H1 (cell line): ENCODE measurements at regions not wholly inside any gene's neighbourhood (a gene's known extent, or its start where the extent isn't known, plus 50 kb on each side); places are given as distances from the start of the nearest gene placed in this dataset.

Experiments
- CTCF ChIA-PET: fragments of 300-600 bp; sonication (Branson Sonifier 250); formaldehyde crosslinking; loops from one replicate; lab custom pipeline; 2021; ENCODE audit not compliant: partially characterized antibody; lab: Charles Lee
- POLR2A ChIA-PET: fragments of 300-600 bp; sonication (Branson Sonifier 250); formaldehyde crosslinking; loops from one replicate; lab custom pipeline; 2021; ENCODE audit warnings: inconsistent platforms; ENCODE audit not compliant: partially characterized antibody; lab: Charles Lee
- DNase-seq, 2 experiments: peaks; one replicate each; pipeline versions ENCODE4 v3.0.0 to v3.0.0-alpha.2; 2010 to 2022; ENCODE audit warnings: low spot score in 2 of 2, low read depth in 1 of 2, mixed read lengths in 1 of 2
- FAIRE-seq: peaks from 2 replicates; lab custom pipeline; 2011; peaks lifted over from hg19 to GRCh38; lab: Jason Lieb, UNC
- H2AFZ ChIP-seq: 2 replicates; pipeline ENCODE4 v1.8.1; 2012; ENCODE audit warnings: low read length, inconsistent platforms
- H2AK5ac ChIP-seq: 2 replicates; pipeline ENCODE4 v1.6.1; 2013; ENCODE audit warnings: low read depth, low read length
- H2BK120ac ChIP-seq: replicated peaks from 2 replicates; pipeline ENCODE3; 2013; ENCODE audit warnings: low read depth, low read length, inconsistent platforms
- H2BK12ac ChIP-seq: 2 replicates; pipeline ENCODE4 v1.6.1; 2013; ENCODE audit warnings: low read depth, low read length
- H2BK15ac ChIP-seq: 2 replicates; pipeline ENCODE4 v1.6.1; 2013; ENCODE audit warnings: low read length
- H2BK20ac ChIP-seq: 2 replicates; pipeline ENCODE4 v1.6.1; 2013; ENCODE audit warnings: low read length
- H2BK5ac ChIP-seq: 2 replicates; pipeline ENCODE4 v1.6.1; 2013; ENCODE audit warnings: low read depth, low read length
- H3K14ac ChIP-seq: 2 replicates; pipeline ENCODE4 v1.6.1; 2013; ENCODE audit warnings: inconsistent platforms; ENCODE audit not compliant: insufficient read length
- H3K18ac ChIP-seq: 2 replicates; pipeline ENCODE4 v1.6.1; 2013; ENCODE audit warnings: low read length; ENCODE audit errors: extremely low read depth
- H3K23ac ChIP-seq: 2 replicates; pipeline ENCODE4 v1.6.1; 2013; ENCODE audit warnings: inconsistent platforms; ENCODE audit not compliant: insufficient read length
- H3K23me2 ChIP-seq: 2 replicates; pipeline ENCODE4 v1.6.1; 2013; ENCODE audit warnings: low read depth, low read length
- H3K27ac ChIP-seq: 2 replicates; pipeline ENCODE4 v1.6.1; 2011; ENCODE audit warnings: low read depth, low read length, inconsistent platforms
- H3K27me3 ChIP-seq, 4 experiments: replicated peaks in 1 of 4; 1 replicate in 1 of 4; 2 replicates in 3 of 4; pipeline versions ENCODE4 v1.6.1 to v1.8.1; 2011 to 2013; ENCODE audit warnings: low read length in 3 of 4, mild to moderate bottlenecking in 3 of 4, inconsistent platforms in 2 of 4, mixed read lengths in 2 of 4, moderate library complexity in 1 of 4; ENCODE audit not compliant: control insufficient read depth in 3 of 4, insufficient read depth in 3 of 4; ENCODE audit errors: extremely low read depth in 1 of 4
- H3K36me3 ChIP-seq, 4 experiments: 2 replicates each; pipeline versions ENCODE4 v1.6.1 to v1.8.1; 2011 to 2013; ENCODE audit warnings: mild to moderate bottlenecking in 4 of 4, low read length in 3 of 4, moderate library complexity in 2 of 4, control low read depth in 1 of 4, inconsistent platforms in 1 of 4; ENCODE audit not compliant: insufficient read depth in 4 of 4, control insufficient read depth in 2 of 4
- H3K4ac ChIP-seq: replicated peaks from 2 replicates; pipeline ENCODE3; 2013; ENCODE audit warnings: low read length, low read depth, mixed read lengths, inconsistent platforms; ENCODE audit not compliant: insufficient read length
- H3K4me1 ChIP-seq, 4 experiments: replicated peaks in 1 of 4; 1 replicate in 1 of 4; 2 replicates in 3 of 4; pipeline versions ENCODE4 v1.6.1 to v1.8.1; 2011 to 2013; ENCODE audit warnings: low read length in 3 of 4, inconsistent platforms in 2 of 4, mixed read lengths in 1 of 4; ENCODE audit not compliant: insufficient read depth in 4 of 4, control insufficient read depth in 3 of 4
- H3K4me2 ChIP-seq, 2 experiments: 2 replicates each; pipeline versions ENCODE4 v1.6.1 to v1.8.1; 2011 to 2013; ENCODE audit warnings: low read depth in 2 of 2, low read length in 2 of 2, control low read depth in 1 of 2, inconsistent platforms in 1 of 2, mild to moderate bottlenecking in 1 of 2; ENCODE audit not compliant: insufficient read depth in 1 of 2
- H3K4me3 ChIP-seq, 4 experiments: fragments of 200-600, 300-600 bp in 1 of 4; sonication (generic), shearing (Covaris generic), sonication (Bioruptor Twin) in 1 of 4; 2 replicates each; pipeline versions ENCODE4 v1.5.1 to v1.8.1; 2011 to 2016; ENCODE audit warnings: low read length in 4 of 4, low read depth in 3 of 4, control low read depth in 2 of 4, inconsistent platforms in 2 of 4, mild to moderate bottlenecking in 2 of 4, mixed read lengths in 1 of 4, moderate library complexity in 1 of 4; ENCODE audit not compliant: insufficient read depth in 2 of 4; ENCODE audit errors: extremely low read depth in 1 of 4
- H3K56ac ChIP-seq: replicated peaks from 2 replicates; pipeline ENCODE3; 2013; ENCODE audit warnings: low read depth, mild to moderate bottlenecking, mixed read lengths, low read length, inconsistent platforms; ENCODE audit not compliant: insufficient read length
- H3K79me1 ChIP-seq: 2 replicates; pipeline ENCODE4 v1.6.1; 2013; ENCODE audit warnings: low read depth, low read length, control low read depth
- H3K79me2 ChIP-seq, 2 experiments: 2 replicates each; pipeline versions ENCODE4 v1.6.1 to v1.8.1; 2012 to 2013; ENCODE audit warnings: low read length in 2 of 2, mild to moderate bottlenecking in 2 of 2, inconsistent platforms in 1 of 2; ENCODE audit not compliant: insufficient read depth in 2 of 2, control insufficient read depth in 1 of 2
- H3K9ac ChIP-seq, 4 experiments: replicated peaks in 1 of 4; 1 replicate in 1 of 4; 2 replicates in 3 of 4; pipeline versions ENCODE4 v1.6.1 to v1.8.1; 2011 to 2013; ENCODE audit warnings: low read depth in 3 of 4, low read length in 3 of 4, control low read depth in 2 of 4, mild to moderate bottlenecking in 2 of 4, moderate library complexity in 2 of 4, inconsistent platforms in 1 of 4; ENCODE audit errors: extremely low read depth in 1 of 4
- H3K9me3 ChIP-seq, 2 experiments: 2 replicates each; pipeline versions ENCODE4 v1.6.1 to v1.8.1; 2012 to 2013; ENCODE audit warnings: mild to moderate bottlenecking in 2 of 2, moderate library complexity in 2 of 2, control low read depth in 1 of 2, inconsistent platforms in 1 of 2, low read depth in 1 of 2, low read length in 1 of 2, mixed read lengths in 1 of 2; ENCODE audit not compliant: insufficient read depth in 2 of 2
- H4K20me1 ChIP-seq, 2 experiments: replicated peaks in 1 of 2; 2 replicates each; pipeline versions ENCODE3 to v1.8.1; 2011 to 2013; ENCODE audit warnings: inconsistent platforms in 2 of 2, low read length in 2 of 2, mild to moderate bottlenecking in 1 of 2; ENCODE audit not compliant: insufficient read depth in 2 of 2, control insufficient read depth in 1 of 2
- H4K5ac ChIP-seq: 2 replicates; pipeline ENCODE4 v1.6.1; 2013; ENCODE audit warnings: low read length, low read depth, mixed read lengths, inconsistent platforms; ENCODE audit not compliant: insufficient read length
- H4K8ac ChIP-seq: 2 replicates; pipeline ENCODE4 v1.8.0; 2013; ENCODE audit warnings: mild to moderate bottlenecking, moderate library complexity, low read length, inconsistent platforms; ENCODE audit not compliant: insufficient read depth; ENCODE audit errors: extremely low read depth
- H4K91ac ChIP-seq: replicated peaks from 2 replicates; pipeline ENCODE3; 2013; ENCODE audit warnings: low read length, mixed read lengths, inconsistent platforms; ENCODE audit not compliant: insufficient read length
- CHD7 ChIP-seq: fragments of 300-600 bp; sonication (generic); IDR thresholded peaks from 2 replicates; pipeline ENCODE4 v1.7.1; 2012; ENCODE audit warnings: low read length, moderate library complexity, mild to moderate bottlenecking, inconsistent platforms; ENCODE audit not compliant: insufficient replicate concordance
- WGBS, 2 experiments: shearing (Covaris generic) in 1 of 2; methylation state at CpG; one replicate each; pipeline versions ENCODE4 v1.1.6 to v1.1.7; 2013 to 2015; ENCODE audit warnings: low lambda C conversion rate in 2 of 2, mixed read lengths in 2 of 2, inconsistent platforms in 1 of 2, low coverage in 1 of 2, missing lambda C conversion rate in 1 of 2; ENCODE audit not compliant: insufficient replicate concordance in 2 of 2, insufficient coverage in 1 of 2, insufficient read length in 1 of 2; ENCODE audit errors: extremely low coverage in 1 of 2, missing lambda C conversion rate in 1 of 2; 5-methylcytosine and 5-hydroxymethylcytosine counted together

GRCh38 chr7:4434306-4434705 is 247.8 kb upstream of the FOXK1 start:
- Histone ChIP-seq H3K18ac (no peak overlapping the region), H2AFZ (no peak overlapping the region), H2BK5ac (no peak overlapping the region), H3K4me3 (no peak overlapping the region), H2BK120ac (no peak overlapping the region), H4K8ac (no peak overlapping the region), H3K23ac (no peak overlapping the region), H3K4ac (no peak overlapping the region), H3K79me2 (no peaks in the 10 kb centered on the region), H3K27ac (no peak overlapping the region), H2BK12ac (no peak overlapping the region), H3K27me3 (no peaks in the 10 kb centered on the region), H3K56ac (no peak overlapping the region), H3K14ac (no peak overlapping the region), H4K5ac (no peak overlapping the region), H3K4me1 (no peaks in the 10 kb centered on the region), H2BK15ac (no peak overlapping the region), H2AK5ac (no peak overlapping the region), H2BK20ac (no peak overlapping the region), H3K4me2 (no peak overlapping the region), H3K79me1 (no peaks in the 10 kb centered on the region), H3K36me3 (no peaks in the 10 kb centered on the region), H3K9me3 (peaks cover 34 to 35% of the 10 kb centered on the region in 2 experiments), H4K20me1 (no peaks in the 10 kb centered on the region), H3K9ac (no peak overlapping the region), H3K23me2 (no peaks in the 10 kb centered on the region), H4K91ac (no peak overlapping the region)
- ChIA-PET CTCF (interaction anchor here (0.6 to 1.7 kb wide), 4 partner anchors 12 to 1986 kb away, joined by 3 to 5 read pairs (median 3); no protein-coding TSS in a partner anchor), POLR2A (no interaction called here)
- no peak for FAIRE-seq
- DNase-seq: no peak
- 89% methylated on average over 13 of the region's 13 CpGs; no CpG with 5 or more reads in 1 of the 2 experiments for WGBS, 2 experiments
- TF ChIP-seq CHD7: no peak
